CD4-positive, alpha-beta T cell treated with Interleukin-10 for 1 hour (primary cell): ENCODE measurements at regions not wholly inside any gene's neighbourhood (a gene's known extent, or its start where the extent isn't known, plus 50 kb on each side); places are given as distances from the start of the nearest gene placed in this dataset.
"Not testable (repeated sequence)": the region's sequence is repeated elsewhere in the genome, so short reads cannot be mapped to it uniquely, and the experiment has no call there.

ENCODE experiments used
- DNase-seq: peaks from one replicate; pipeline ENCODE4 v3.0.0-alpha.2; 2020

DNA sequence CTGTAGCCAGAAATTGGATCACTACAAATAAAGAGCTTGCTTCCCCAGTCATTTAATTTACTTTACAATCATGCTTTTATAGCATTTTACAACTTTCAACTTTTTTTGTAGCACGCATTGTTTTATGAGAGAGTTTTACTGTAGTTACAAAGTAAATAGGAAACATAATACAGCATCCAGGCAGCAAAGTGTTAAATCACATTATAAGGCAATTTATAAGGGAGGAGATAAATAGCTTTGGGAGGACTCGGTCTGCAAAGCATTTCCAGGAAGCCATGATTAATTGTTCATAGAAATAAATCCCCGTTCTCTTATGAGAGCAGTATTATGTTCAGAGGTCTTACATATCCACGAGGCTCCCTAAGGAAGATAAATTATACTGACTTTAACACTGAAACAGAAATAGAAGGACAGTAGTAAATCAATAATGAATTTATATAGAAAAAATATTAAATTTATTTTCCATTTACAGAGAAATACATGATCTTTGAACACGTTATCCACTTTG, 792.6 kb upstream of the RAG2 start:
- DNase-seq, result no peak

DNA sequence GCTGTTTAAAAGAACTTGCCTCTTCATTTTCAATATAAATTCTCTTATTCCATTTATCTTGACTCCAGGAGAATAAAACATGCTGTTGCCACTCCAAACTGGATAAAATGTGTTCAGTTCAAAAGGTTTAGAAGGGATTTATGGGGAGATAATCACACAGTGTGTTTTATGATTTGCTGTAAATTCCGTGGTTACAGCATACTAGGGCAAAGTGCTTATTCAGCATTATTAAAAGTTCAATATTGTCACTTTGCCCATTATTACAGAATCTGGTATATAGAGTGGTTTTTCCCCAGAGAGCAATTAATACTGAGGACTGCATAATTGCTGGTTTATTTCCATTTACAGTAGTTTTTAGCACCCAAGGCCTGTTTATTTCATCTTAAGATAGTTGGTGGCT, 780.9 kb upstream of the RAG2 start:
- no peak for DNase-seq

DNA sequence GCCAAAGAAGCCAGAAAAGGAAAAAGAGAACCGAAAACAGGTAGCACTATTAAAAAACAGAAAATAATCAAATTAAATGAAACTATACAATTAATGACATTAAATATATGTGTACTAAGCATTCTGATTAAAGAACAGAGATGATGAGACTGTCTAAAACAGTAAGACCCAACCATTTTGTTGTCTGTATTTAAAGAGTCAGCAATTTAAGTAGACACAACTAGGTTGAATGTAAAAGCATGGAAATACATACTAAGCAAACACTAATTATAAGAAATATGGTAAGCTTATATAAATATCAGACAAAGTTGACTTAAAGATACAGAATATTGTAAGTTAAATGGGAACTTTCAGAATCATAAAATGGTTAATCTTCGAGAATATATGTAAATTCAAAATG, 774.6 kb upstream of the RAG2 start:
- no peak for DNase-seq

DNA sequence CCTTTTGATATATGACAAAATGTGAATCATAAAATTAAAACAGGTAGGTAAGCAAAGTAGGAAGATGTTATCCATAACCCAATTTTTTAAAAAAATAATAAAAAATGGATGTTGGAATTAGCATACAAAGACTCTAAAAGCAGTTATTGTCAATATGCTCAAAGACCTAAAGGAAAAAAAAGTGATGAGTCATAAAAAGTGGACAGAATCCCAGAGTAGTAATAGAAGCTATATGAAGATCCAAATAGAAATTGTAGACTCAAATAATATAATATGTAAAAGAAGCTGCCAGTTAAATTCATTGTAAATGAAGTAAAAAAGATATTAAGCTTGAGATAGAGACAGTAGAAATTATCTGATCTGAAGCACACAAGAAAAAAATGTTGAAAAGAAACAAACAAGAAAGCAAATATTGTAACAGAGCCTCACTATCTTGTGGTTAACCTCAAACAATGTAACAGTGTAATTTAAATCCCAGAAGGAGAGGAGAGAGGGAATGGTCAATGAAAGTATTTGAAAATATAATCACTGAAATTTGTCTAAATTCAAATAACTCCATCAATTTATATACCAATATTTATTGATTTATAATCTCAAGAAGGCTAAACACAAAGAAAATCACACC, 773.4 kb upstream of the RAG2 start:
- DNase-seq, result no peak

DNA sequence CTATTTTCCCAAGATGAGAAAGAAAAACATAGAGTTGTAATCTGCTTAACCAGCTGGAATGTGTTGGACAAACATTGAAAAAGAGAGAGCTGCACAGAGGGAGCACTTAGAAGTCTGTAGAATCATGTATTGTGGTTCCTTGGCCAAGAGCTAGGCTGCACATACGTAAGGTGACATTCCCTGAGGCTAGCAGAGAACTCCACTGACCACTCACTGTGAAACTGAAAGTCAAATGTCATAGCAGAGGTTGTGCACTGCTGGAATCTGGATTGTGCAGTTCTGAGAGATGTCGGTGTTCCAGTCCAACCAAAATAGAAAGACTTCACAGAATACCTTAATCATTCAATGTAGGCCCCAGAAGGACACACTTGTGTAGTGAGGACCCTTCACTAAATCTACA, 772.8 kb upstream of the RAG2 start:
- no peak for DNase-seq

DNA sequence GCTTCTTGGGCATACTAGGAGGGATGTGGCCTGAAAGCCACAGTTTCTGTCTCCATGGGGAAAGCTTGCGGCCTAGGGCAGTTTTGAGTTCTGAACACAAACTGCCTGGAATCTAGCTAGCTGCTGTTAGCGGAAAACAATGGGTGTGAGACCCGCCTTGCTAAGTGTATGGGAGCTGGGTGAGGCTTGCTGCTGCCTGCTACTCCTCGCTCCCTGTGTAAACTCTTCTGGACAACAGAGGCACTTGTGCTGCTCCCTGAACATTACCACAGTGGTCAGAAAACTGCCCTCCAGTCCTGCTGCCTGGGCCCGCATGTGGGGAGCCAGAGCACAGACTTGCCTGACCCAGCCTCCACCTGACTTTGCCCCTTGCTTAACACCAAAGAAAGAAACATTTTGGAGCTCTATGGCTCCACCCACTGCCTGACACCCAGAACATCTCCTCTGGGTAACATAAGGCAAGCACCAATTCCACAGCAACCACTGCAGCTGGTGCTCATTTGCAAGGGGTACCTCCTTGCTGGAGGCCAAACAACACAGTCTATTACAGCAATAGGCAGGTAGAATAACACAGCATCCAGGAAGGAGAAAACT, 766.3 kb upstream of the RAG2 start:
- no peak for DNase-seq

DNA sequence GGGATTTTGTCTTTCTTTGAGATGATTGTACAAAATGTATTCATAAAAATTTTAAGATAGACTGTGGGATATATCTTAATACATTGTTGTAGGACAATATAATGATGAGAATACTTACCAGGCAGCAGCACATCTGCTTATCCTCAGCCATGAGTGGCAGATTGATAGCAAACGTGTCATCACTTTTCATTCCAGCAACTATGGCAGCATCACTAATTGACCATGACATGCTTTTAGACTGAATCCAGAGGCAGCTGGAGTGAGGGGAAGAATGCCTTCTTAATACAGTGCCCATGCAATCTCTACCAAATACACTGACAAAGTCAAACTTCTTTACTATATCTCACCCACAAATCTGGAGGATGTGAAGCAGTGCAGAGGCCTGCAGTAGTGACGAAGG, 755.2 kb upstream of the RAG2 start:
- no peak for DNase-seq

DNA sequence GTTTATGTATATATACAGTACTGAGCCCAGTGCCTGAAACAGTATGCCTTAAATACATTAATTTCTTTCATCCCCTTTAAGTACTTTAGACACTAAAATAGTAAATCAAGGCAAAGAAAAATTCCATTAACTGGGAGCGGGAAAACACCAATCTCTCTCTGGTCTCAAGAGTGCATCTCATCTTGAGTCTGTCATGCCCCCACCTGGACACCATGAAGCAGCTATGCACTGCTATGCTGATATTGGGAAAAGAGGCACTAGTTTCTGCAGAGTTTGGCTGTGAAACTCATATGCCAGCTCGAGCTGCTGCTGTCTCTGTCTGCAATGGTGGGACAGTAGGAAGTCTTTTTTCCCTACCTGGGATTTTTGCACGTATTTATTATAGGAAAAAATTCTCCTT, 754.4 kb upstream of the RAG2 start:
- no peak for DNase-seq

DNA sequence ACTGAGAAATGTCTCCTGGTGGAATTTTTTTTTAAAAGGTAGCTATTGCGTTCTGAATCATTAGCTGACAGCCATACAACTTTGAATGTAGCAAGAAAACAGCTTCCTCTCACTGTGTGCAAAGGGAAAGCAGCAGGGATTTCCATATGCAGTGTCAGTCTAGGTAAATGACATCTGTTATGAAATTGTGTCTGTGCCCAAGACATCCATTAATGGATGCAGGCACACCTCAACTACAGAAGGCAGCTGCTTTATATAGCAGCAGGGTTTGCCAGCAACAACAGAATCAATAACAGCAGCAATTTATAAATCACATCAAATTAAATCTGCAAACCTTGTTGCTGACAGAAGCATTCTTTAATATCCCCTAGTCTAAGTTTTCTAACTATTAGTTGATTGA, 745.3 kb upstream of the RAG2 start:
- DNase-seq, result no peak

DNA sequence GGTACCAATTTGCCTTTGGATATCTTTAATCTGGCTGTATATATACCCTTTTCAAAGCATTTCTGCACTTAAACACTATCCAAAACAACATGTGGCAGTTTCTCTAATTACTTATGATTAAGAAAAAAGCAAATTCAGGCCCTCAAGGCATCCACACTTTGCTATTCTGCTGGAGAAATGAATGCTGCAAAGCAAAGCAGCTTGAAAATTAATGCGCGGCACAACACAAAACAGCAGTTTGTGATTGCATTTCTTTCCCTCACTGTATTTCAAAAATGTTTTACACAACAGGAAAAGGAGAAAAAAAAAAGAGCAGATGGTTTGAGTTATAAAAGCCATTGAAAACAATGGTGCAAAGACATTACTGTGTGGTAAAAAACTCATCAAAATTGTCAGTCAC, 738.4 kb upstream of the RAG2 start:
- no peak for DNase-seq

DNA sequence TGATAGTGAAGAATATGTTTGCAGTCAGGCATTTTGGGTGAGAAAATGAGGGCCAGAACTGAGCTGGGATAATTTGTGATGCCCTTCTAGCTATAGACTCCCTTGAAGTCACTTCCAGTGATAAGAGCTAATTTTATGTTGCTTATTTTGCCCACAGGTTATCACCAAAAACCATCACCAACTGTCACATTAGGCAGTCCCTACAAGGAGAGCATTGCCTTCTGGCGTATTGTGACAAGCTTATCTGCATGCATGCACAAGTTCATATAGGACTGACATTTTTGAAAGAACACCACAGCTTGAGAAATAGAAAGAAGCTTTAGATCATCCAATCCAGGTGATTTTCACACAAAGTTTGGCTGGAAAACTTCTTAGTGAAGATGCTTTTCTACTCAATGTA, 735.3 kb upstream of the RAG2 start:
- no peak for DNase-seq

DNA sequence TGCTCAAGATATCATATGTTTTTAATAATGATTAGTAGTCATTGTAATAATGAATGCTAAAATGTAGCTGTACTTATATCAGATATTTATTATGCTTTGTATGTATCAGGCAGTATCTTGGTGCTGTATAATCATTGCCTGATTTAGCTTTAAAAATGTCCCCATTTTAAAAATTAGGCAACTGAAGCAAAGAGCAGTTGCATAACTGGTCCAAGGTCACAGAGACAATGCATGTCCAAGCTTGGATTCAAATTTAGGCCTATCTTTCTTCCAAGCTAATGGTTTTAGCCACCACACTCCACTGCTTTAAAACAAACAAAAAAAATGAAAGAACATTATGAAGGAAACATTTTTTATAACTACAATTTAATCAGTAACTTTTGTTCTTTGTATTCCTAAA, 725.8 kb upstream of the RAG2 start:
- DNase-seq, result no peak

DNA sequence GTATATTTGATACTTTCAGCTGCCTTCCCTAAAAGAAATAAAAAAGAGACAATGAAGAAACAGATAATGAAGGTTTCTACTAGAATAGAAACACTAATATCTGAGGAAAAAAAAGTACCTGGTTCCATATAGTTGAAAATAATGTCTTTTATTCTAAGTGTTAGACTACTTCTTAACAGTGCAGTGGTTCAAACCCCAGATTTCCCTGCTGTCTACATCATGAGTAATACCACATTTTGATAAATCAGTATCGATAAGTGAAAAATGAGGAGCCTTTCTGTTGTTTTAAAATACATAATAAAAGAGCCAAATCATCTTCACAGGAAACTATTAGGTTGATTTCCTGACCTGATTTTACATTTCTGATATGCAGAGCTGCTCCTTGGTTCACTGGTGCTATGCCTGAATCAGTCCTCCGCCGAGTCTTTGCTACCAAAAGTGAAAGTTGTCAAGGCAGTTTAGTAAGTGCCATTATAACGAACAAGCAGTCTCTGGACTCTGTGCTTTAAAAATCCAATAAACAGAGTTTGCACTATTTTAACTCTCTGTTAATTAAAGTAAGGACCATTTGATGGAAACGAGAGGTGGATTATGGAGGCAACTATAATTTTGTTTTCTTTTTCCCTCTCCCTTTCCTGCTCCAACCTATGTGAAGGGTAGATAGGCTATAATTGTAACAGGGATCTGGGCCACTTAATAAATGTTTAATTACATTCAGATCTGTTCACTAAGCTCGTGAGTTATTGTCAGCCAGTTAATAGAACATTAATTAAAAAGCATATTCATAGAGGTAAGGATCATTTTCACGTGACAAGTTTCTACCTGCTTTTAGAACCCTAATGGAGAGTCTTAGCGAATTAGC, 724.5 kb upstream of the RAG2 start:
- DNase-seq, result no peak

DNA sequence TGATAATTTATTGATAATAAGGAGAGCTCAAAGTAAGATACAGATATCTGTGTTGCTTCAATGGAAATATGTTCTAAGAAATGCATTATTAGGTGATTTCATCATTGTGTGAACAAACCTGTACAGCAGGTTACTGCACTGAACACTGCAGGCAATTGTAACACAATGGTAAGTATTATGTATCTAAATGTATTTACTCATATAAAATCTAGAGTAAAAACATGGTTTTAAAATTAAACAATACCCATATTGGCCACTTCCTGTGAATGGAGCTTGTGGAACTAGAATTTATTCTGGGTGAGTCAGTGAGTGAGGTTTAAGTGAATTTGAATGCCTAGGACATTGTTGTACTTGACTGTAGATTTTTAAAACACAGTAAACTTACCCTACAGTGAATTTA, 722.9 kb upstream of the RAG2 start:
- no peak for DNase-seq

DNA sequence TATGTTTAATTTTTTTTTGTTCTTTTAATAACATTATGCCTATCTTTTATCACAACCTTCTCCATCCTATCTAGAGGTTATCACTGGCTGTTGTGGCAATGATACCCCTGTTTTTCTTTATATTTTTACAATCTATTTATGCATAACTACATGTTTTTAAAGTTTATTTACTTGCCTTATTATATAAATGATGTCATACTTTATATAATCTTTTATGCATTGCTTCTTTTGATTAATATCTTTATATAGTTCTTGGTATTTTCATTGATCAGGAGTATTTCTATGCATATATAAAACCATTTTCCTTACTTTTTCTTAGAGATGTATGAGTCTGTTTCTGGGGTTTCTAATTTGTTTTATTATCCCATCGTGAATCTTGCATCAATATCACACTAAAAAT, 719.8 kb upstream of the RAG2 start:
- DNase-seq, result no peak

DNA sequence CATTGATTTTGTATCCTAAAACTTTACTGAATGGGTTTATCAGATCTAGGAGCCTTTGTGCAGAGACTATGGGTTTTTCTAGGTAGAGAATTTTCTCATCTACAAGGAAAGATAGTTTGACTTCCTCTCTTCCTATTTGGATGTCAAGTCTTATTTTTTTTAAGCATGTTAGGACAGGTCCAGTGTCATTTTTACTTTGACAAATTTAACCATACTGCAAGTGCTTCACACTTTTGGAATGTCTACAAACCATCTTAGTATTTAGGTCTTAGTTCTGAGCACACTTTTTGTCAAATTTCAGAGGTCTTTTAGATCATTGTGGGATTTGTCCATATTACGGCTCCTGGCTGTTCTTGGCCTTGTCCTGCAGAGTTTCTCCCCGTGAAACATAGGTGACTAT, 715.2 kb upstream of the RAG2 start:
- DNase-seq, result no peak

DNA sequence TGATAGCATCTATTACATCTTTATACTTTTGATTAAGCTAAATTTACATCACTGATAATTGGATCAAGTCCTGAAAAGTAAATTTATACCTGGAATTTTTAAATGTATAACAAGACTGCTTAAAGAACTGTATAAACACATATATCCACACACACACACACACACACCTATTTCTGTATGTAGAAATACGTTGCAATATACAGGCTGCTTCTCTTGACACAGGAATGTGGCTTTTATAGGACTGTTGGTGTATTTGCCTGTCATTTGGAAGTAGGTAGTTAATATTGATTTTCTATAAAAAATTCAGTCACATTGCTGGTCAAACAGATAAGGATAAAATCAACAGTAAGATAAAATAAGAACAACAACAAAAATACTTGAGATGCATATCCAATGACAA, 708.5 kb upstream of the RAG2 start:
- no peak for DNase-seq

DNA sequence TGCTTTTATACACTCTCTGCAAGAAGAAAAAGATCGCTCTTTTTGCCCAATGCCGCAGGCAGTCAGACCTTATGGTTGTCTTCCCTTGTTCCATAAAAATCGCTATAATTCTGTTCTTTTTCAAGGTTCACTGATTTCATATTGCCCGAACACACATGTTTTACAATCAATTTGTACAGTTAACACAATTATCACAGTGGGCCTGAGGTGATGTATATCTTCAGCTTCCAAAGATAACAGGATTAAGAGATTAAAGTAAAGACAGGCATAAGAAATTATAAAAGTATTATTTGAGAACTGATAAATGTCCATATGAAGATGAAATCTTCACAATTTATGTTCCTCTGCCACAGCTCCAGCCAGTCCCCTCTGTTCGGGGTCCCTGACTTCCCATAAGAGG, 703.4 kb upstream of the RAG2 start:
- not testable (repeated sequence) for DNase-seq

DNA sequence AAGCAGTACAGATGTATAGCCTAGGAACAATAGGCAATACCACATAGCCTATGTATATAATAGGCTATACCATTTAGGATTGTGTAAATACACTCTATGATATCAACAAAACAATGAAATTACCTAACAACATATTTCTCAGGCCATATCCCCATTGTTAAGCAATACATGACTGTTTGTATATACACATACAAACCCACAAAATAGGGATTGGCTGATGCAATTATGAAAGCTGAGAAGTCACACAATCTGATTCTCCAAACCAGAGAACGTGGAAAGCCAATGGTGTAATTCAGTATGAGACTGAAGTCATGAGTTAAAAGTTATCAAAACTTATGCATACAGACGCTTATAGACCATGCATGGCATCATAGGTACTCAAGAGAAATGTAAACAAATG, 700.1 kb upstream of the RAG2 start:
- DNase-seq, result no peak

DNA sequence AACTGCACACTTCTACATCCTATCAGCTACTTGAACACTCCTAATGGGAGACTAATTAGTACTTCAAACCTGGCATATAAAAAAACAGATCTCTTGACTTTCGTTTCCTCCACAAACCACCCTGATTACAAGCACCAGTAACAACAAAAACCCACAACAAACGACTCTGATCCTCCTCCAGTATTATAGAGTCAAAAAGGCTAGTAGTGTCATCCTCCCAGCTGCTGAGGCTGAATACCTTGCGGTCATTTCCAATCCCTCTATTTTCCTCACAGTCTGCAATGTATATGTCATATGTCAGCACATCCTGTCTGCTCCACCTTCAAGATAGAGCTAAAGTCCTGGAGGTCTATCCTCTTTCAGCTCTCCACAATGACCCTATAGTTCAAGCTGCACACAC, 688.9 kb upstream of the RAG2 start:
- DNase-seq, result no peak

DNA sequence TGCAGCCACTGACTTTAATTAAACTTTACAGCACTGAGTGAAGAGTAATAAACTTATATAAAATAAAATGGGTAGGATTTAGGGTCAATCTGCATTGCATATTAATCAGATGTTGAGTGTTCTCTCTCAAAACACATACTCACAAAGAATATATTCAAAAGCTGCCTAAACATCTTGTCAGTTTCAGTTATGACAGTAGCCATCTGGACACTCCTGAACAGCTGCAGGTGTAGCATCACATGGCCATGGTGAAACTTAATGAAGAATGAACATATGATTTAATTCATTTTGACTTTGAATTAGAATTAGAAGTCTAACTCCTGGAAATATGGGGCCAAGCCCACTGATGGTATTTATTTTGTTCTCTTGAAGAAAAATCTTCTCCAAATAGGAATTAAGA, 684.3 kb upstream of the RAG2 start:
- no peak for DNase-seq

DNA sequence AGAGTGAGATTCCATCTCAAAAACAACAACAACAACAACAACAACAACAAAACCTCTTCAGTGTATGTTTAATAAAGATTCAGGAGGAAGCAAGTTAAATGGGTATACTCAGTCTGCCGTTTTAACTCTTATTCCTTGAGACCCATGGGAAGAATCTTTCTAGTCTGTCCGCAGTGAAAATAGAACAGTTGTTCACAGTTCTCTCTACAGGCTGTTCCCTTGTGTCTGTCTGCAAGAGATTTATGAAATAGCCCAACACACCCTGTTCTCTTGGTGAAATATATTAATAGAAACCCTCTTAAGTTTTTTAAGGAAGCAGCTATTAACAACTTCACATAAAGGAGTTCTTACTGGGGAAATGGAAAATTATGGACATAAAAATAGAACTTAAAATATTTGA, 682.2 kb upstream of the RAG2 start:
- DNase-seq, result no peak

DNA sequence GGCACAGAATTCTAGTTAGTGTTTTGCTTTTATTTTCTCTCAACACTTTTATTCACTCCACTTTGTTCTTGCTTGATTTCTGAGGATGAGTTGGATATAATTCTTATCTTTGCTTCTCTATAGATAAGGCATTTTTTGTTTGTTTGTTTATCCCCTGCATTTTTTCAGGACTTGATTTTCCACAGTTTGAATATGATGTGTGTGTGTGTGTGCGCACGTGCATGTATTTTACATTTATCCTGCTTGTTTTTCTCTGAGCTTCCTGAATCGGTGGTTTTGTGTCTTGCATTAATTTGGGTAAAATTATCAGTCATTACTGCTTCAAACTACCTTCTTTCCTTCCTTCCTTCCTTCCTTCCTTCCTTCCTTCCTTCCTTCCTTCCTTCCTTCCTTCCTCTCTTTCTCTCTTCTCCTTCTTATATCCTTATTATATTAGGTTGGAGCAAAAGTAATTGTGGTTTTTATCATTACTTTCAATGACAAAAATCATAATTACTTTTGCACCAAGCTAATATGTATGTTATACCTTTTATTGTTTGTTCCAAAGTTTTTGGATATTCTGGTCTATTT, 679.9 kb upstream of the RAG2 start:
- no peak for DNase-seq

DNA sequence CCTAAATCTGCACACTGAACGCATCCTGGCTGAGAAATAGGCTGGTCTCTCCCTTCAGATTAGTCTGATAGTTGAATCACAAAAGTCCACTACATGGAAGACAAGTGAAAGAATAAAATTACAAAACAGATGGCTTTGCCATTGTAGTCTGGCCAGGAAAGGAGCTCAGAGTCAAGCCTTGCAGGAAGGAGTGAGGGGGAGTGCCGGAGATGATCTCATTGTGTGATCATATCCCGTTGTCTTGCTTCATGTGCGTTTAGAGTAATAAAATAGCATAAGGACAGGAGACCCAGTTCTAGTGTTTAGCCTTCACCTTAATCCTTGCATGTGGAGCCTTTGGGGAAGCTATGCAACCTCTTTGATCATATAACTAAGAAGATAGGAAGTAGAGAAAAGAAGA, 666.7 kb upstream of the RAG2 start:
- no peak for DNase-seq
